H9 (cell line): ENCODE measurements at regions not wholly inside any gene's neighbourhood (a gene's known extent, or its start where the extent isn't known, plus 50 kb on each side); places are given as distances from the start of the nearest gene placed in this dataset.

ENCODE experiments used
- DNase-seq: peaks from one replicate; pipeline ENCODE4 v3.0.0-alpha.2; 2017
- H2AFZ ChIP-seq: one replicate; pipeline ENCODE4 v1.6.1; 2013; ENCODE audit warnings: mild to moderate bottlenecking, low read length, control low read depth, moderate library complexity
- H2AK5ac ChIP-seq: 2 replicates; pipeline ENCODE4 v1.6.1; 2013; ENCODE audit warnings: low read length, control low read depth, mixed read lengths; ENCODE audit not compliant: insufficient read length
- H2BK120ac ChIP-seq: one replicate; pipeline ENCODE4 v1.6.1; 2013; ENCODE audit warnings: low read depth, mild to moderate bottlenecking, low read length, control low read depth, inconsistent platforms; ENCODE audit not compliant: poor library complexity, severe bottlenecking
- H2BK12ac ChIP-seq: 2 replicates; pipeline ENCODE4 v1.6.1; 2013; ENCODE audit warnings: low read length, control low read depth, mixed read lengths, low read depth; ENCODE audit not compliant: insufficient read length
- H2BK15ac ChIP-seq: 2 replicates; pipeline ENCODE4 v1.6.1; 2013; ENCODE audit warnings: low read depth, low read length, control low read depth
- H2BK20ac ChIP-seq: one replicate; pipeline ENCODE4 v1.6.1; 2013; ENCODE audit warnings: low read depth, mild to moderate bottlenecking, low read length, control low read depth, inconsistent platforms; ENCODE audit not compliant: poor library complexity, severe bottlenecking
- H2BK5ac ChIP-seq: 2 replicates; pipeline ENCODE4 v1.6.1; 2013; ENCODE audit warnings: low read length, control low read depth, mixed read lengths; ENCODE audit not compliant: insufficient read length
- H3K14ac ChIP-seq: 2 replicates; pipeline ENCODE4 v1.6.1; 2013; ENCODE audit warnings: low read length, control low read depth; ENCODE audit not compliant: insufficient read depth
- H3K18ac ChIP-seq: 2 replicates; pipeline ENCODE4 v1.6.1; 2013; ENCODE audit warnings: low read depth, mild to moderate bottlenecking, mixed read lengths, low read length, control low read depth; ENCODE audit not compliant: insufficient read length
- H3K23ac ChIP-seq: 2 replicates; pipeline ENCODE4 v1.6.1; 2013; ENCODE audit warnings: low read length, control low read depth, mixed read lengths, low read depth; ENCODE audit not compliant: insufficient read length
- H3K23me2 ChIP-seq: 2 replicates; pipeline ENCODE4 v1.6.1; 2013; ENCODE audit warnings: low read depth, mild to moderate bottlenecking, mixed read lengths, low read length, control low read depth; ENCODE audit not compliant: insufficient read length, poor library complexity, severe bottlenecking
- H3K27ac ChIP-seq: 2 replicates; pipeline ENCODE4 v1.5.1; 2013; ENCODE audit warnings: low read length, control low read depth, mixed read lengths, low read depth; ENCODE audit not compliant: insufficient read length
- H3K27me3 ChIP-seq: 2 replicates; pipeline ENCODE4 v1.6.1; 2013; ENCODE audit warnings: low read length, control low read depth, inconsistent platforms; ENCODE audit not compliant: insufficient read depth
- H3K4ac ChIP-seq: 2 replicates; pipeline ENCODE4 v1.6.1; 2013; ENCODE audit warnings: low read depth, mild to moderate bottlenecking, control low read depth, inconsistent platforms, low read length, moderate library complexity
- H3K4me1 ChIP-seq: 2 replicates; pipeline ENCODE4 v1.6.1; 2013; ENCODE audit warnings: low read length, control low read depth, inconsistent platforms; ENCODE audit not compliant: insufficient read depth
- H3K4me2 ChIP-seq: 2 replicates; pipeline ENCODE4 v1.6.1; 2013; ENCODE audit warnings: low read length, control low read depth, mixed read lengths; ENCODE audit not compliant: insufficient read length, insufficient read depth
- H3K56ac ChIP-seq: 2 replicates; pipeline ENCODE4 v1.6.1; 2013; ENCODE audit warnings: low read depth, mild to moderate bottlenecking, mixed read lengths, low read length, control low read depth; ENCODE audit not compliant: insufficient read length
- H3K79me1 ChIP-seq: 2 replicates; pipeline ENCODE4 v1.6.1; 2013; ENCODE audit warnings: low read depth, mild to moderate bottlenecking, moderate library complexity, low read length, control low read depth, inconsistent platforms; ENCODE audit not compliant: insufficient read depth, poor library complexity, severe bottlenecking
- H3K79me2 ChIP-seq: 2 replicates; pipeline ENCODE4 v1.6.1; 2013; ENCODE audit warnings: low read length, control low read depth, inconsistent platforms; ENCODE audit not compliant: insufficient read depth
- H3K9ac ChIP-seq: 2 replicates; pipeline ENCODE4 v1.6.1; 2013; ENCODE audit warnings: low read length, control low read depth, mixed read lengths; ENCODE audit not compliant: insufficient read length; ENCODE audit errors: extremely low read depth
- H3K9me3 ChIP-seq: one replicate; pipeline ENCODE4 v1.6.1; 2013; ENCODE audit warnings: low read depth, low read length, inconsistent platforms; ENCODE audit not compliant: control insufficient read depth
- H3T11ph ChIP-seq: one replicate; pipeline ENCODE4 v1.6.1; 2013; ENCODE audit warnings: mild to moderate bottlenecking, low read length, control low read depth, inconsistent platforms
- H4K20me1 ChIP-seq: one replicate; pipeline ENCODE4 v1.6.1; 2013; ENCODE audit not compliant: control insufficient read depth, insufficient read length, insufficient read depth
- H4K5ac ChIP-seq: 2 replicates; pipeline ENCODE4 v1.6.1; 2013; ENCODE audit warnings: low read depth, mild to moderate bottlenecking, mixed read lengths, low read length, control low read depth; ENCODE audit not compliant: insufficient read length
- H4K8ac ChIP-seq: replicated peaks from 2 replicates; pipeline ENCODE4 v1.6.1; 2013; ENCODE audit warnings: low read length, control low read depth, mixed read lengths, low read depth; ENCODE audit not compliant: insufficient read length
- H4K91ac ChIP-seq: 2 replicates; pipeline ENCODE4 v1.6.1; 2013; ENCODE audit warnings: low read depth, mild to moderate bottlenecking, moderate library complexity, mixed read lengths, low read length, control low read depth; ENCODE audit not compliant: insufficient read length
- H3K27ac Mint-ChIP-seq, 3 experiments: 2 replicates in 2 of 3; 3 replicates in 1 of 3; pipeline ENCODE4 v1.8.0; 2020 to 2021; ENCODE audit warnings: mixed read lengths in 3 of 3, mild to moderate bottlenecking in 1 of 3, moderate library complexity in 1 of 3
- H3K27me3 Mint-ChIP-seq: 2 replicates; pipeline ENCODE4 v1.8.0; 2021; ENCODE audit warnings: low read depth, mild to moderate bottlenecking, moderate library complexity, mixed read lengths
- H3K36me3 Mint-ChIP-seq, 3 experiments: 2 replicates in 2 of 3; 3 replicates in 1 of 3; pipeline ENCODE4 v1.8.0; 2020 to 2021; ENCODE audit warnings: low read depth in 3 of 3, mixed read lengths in 3 of 3; ENCODE audit not compliant: insufficient read depth in 1 of 3
- H3K4me1 Mint-ChIP-seq, 2 experiments: 2 replicates each; pipeline ENCODE4 v1.8.0; 2020; ENCODE audit warnings: mixed read lengths in 2 of 2
- H3K4me3 Mint-ChIP-seq, 2 experiments: 2 replicates in 1 of 2; 3 replicates in 1 of 2; pipeline ENCODE4 v1.8.0; 2020 to 2021; ENCODE audit warnings: mild to moderate bottlenecking in 2 of 2, mixed read lengths in 2 of 2, moderate library complexity in 1 of 2
- H3K9me3 Mint-ChIP-seq, 2 experiments: 2 replicates in 1 of 2; 3 replicates in 1 of 2; pipeline ENCODE4 v1.8.0; 2020; ENCODE audit warnings: mild to moderate bottlenecking in 2 of 2, mixed read lengths in 2 of 2, moderate library complexity in 1 of 2
- TF ChIP-seq, protein P1 (sequence below): fragments of 200-600 bp; sonication (generic); conservative IDR thresholded peaks from 3 replicates; pipeline ENCODE4 v1.8.0; 2021; ENCODE audit warnings: antibody characterized with exemption, mild to moderate bottlenecking

DNA sequence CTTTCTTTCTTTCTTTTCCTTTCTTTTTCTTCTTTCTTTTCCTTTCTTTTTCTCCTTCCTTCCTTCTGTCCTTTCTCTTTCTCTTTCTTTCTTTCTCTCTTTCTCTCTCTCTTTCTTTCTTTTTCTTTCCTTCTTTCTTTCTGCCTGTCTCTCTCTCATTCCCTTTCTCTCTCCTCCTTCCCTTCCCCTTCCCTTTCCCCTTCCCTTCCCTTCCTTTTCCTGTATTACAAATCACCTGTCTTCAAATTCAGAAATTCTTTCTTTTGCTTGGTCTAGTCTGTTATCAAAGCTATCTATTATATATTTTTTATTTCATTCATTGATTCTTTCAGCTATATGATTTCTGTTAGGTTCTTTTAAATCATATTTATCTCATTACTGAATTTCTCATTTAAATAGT is 315.2 kb upstream of the NOX3 start:
- H3K9me3 Mint-ChIP-seq = peaks cover 3 to 14% of the 10 kb centered on the region in 2 experiments; a peak in 4 of 5 replicates
- no peaks in the 10 kb centered on the region for H3K79me2 ChIP-seq
- H3K27me3 ChIP-seq = no peaks in the 10 kb centered on the region
- no peak overlapping the region for H3K9ac ChIP-seq
- H2BK5ac ChIP-seq = no peak overlapping the region
- H3K4me1 ChIP-seq = no peaks in the 10 kb centered on the region
- H2BK15ac ChIP-seq = no peak overlapping the region
- H3K9me3 ChIP-seq = no peaks in the 10 kb centered on the region
- H2BK12ac ChIP-seq = no peak overlapping the region
- no peaks in the 10 kb centered on the region for H3K27me3 Mint-ChIP-seq
- no peak overlapping the region for H3K4me2 ChIP-seq
- H3K23ac ChIP-seq = no peak overlapping the region
- no peak overlapping the region for H3K56ac ChIP-seq
- no peak for DNase-seq
- no peak overlapping the region for H2BK20ac ChIP-seq
- no peak overlapping the region for H3K4ac ChIP-seq
- H3T11ph ChIP-seq = no peak overlapping the region
- peaks cover 0 to 5% (median 0%) of the 10 kb centered on the region in 3 experiments; a peak in 3 of 7 replicates for H3K36me3 Mint-ChIP-seq
- H3K4me1 Mint-ChIP-seq = no peaks in the 10 kb centered on the region
- no peak overlapping the region for H4K8ac ChIP-seq
- no peak overlapping the region for H3K27ac Mint-ChIP-seq
- H2AK5ac ChIP-seq = no peak overlapping the region
- H3K79me1 ChIP-seq = no peaks in the 10 kb centered on the region
- no peak overlapping the region for H4K5ac ChIP-seq
- H4K20me1 ChIP-seq = no peaks in the 10 kb centered on the region
- no peak overlapping the region for H2AFZ ChIP-seq
- H4K91ac ChIP-seq = no peak overlapping the region
- no peak overlapping the region for H3K4me3 Mint-ChIP-seq
- no peak overlapping the region for H3K14ac ChIP-seq
- TF ChIP-seq, protein P1, sequence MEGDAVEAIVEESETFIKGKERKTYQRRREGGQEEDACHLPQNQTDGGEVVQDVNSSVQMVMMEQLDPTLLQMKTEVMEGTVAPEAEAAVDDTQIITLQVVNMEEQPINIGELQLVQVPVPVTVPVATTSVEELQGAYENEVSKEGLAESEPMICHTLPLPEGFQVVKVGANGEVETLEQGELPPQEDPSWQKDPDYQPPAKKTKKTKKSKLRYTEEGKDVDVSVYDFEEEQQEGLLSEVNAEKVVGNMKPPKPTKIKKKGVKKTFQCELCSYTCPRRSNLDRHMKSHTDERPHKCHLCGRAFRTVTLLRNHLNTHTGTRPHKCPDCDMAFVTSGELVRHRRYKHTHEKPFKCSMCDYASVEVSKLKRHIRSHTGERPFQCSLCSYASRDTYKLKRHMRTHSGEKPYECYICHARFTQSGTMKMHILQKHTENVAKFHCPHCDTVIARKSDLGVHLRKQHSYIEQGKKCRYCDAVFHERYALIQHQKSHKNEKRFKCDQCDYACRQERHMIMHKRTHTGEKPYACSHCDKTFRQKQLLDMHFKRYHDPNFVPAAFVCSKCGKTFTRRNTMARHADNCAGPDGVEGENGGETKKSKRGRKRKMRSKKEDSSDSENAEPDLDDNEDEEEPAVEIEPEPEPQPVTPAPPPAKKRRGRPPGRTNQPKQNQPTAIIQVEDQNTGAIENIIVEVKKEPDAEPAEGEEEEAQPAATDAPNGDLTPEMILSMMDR = no peak
- H2BK120ac ChIP-seq = no peak overlapping the region
- no peaks in the 10 kb centered on the region for H3K23me2 ChIP-seq
- no peak overlapping the region for H3K18ac ChIP-seq
- no peak overlapping the region for H3K27ac ChIP-seq
